Esophagus squamous epithelium (tissue), 5 donors: ENCODE measurements at regions not wholly inside any gene's neighbourhood (a gene's known extent, or its start where the extent isn't known, plus 50 kb on each side); places are given as distances from the start of the nearest gene placed in this dataset.

Experiments used
- DNase-seq: peaks from one replicate; lab custom pipeline; 2025; lab: John Stamatoyannopoulos, UW
- H3K27ac ChIP-seq, 4 donors: fragments of 200-600 bp; sonication (generic); one replicate each; pipeline ENCODE4 v1.5.1; 2016 to 2019; ENCODE audit warnings: mild to moderate bottlenecking in 1 of 4
- H3K27me3 ChIP-seq, 4 donors: fragments of 200-600 bp; sonication (generic); 1 replicate in 3 of 4; 2 replicates in 1 of 4; pipeline versions ENCODE4 v1.5.1 to v1.6.0; 2017 to 2021; ENCODE audit warnings: antibody characterized with exemption in 1 of 4
- H3K36me3 ChIP-seq, 3 donors: fragments of 200-600 bp; sonication (generic); one replicate each; pipeline ENCODE4 v1.5.1; 2016 to 2019
- H3K4me1 ChIP-seq, 3 donors: fragments of 200-600 bp; sonication (generic); one replicate each; pipeline ENCODE4 v1.5.1; 2017 to 2019
- H3K4me3 ChIP-seq, 4 donors: fragments of 200-600 bp; sonication (generic); 1 replicate in 3 of 4; 2 replicates in 1 of 4; pipeline ENCODE4 v1.5.1; 2016 to 2019; ENCODE audit warnings: mild to moderate bottlenecking in 2 of 4, moderate library complexity in 1 of 4
- H3K9me3 ChIP-seq, 3 donors: fragments of 200-600 bp; sonication (generic); one replicate each; pipeline ENCODE4 v1.5.1; 2016 to 2019
- POLR2A ChIP-seq, 4 donors: fragments of 450-650 bp; IDR thresholded peaks; one replicate each; pipeline ENCODE4 v1.6.1; 2017; ENCODE audit warnings: antibody characterized with exemption in 4 of 4, mild to moderate bottlenecking in 4 of 4, moderate library complexity in 3 of 4
- WGBS, 2 donors: methylation state at CpG; one replicate each; pipeline ENCODE4 v1.1.5; 2018; 5-methylcytosine and 5-hydroxymethylcytosine counted together
- intact Hi-C: fragments of 100-400 bp; cut with DNase I; formaldehyde crosslinking; loops from one replicate; pipeline ENCODE4 v1.15.0; 2022
- TF ChIP-seq, protein P1 (sequence below), 6 experiments: fragments of 450-650 bp in 4 of 6; fragments of 200-600 bp in 2 of 6; sonication (generic) in 2 of 6; IDR thresholded peaks; one replicate each; pipeline ENCODE4 v1.5.1; 2016 to 2019; ENCODE audit warnings: antibody characterized with exemption in 6 of 6, mild to moderate bottlenecking in 4 of 6, moderate library complexity in 4 of 6
- donor health status: DM: yes; HTN: yes; CAD: no.

DNA sequence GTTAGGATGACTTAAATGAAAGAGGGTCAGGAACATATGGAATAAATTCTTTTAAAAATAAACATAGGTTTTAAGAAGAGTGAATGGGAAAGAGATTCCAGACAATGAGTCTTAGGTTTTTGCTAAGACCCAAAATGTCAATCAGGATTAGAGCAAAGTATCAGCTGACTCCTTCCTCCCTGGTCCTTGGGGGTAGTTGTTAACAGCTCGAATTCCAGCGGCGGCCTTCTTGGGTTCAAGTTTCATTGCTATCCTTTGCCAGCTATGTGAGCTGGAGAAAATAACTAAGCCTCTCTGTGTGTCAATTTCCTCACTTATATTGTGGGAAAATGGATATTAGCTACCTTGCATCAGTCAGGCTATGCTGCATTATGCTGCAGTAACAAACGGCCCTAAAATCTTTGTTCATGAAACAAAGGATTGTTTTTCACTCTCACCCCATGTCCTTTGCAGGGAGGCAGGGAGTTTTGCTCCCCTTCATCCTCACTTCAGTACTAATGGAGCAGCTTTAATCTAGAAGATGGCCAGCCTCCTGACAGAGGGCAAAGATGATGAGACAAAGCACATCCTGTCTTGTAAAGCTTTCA, 83.8 kb upstream of the RFLNA start:
- TF ChIP-seq, protein P1, sequence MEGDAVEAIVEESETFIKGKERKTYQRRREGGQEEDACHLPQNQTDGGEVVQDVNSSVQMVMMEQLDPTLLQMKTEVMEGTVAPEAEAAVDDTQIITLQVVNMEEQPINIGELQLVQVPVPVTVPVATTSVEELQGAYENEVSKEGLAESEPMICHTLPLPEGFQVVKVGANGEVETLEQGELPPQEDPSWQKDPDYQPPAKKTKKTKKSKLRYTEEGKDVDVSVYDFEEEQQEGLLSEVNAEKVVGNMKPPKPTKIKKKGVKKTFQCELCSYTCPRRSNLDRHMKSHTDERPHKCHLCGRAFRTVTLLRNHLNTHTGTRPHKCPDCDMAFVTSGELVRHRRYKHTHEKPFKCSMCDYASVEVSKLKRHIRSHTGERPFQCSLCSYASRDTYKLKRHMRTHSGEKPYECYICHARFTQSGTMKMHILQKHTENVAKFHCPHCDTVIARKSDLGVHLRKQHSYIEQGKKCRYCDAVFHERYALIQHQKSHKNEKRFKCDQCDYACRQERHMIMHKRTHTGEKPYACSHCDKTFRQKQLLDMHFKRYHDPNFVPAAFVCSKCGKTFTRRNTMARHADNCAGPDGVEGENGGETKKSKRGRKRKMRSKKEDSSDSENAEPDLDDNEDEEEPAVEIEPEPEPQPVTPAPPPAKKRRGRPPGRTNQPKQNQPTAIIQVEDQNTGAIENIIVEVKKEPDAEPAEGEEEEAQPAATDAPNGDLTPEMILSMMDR (IDR thresholded peaks at IDR 0.05), result no peak
- no peak for TF ChIP-seq POLR2A (IDR thresholded peaks at IDR 0.05)
- H3K27ac ChIP-seq, result no peak overlapping the region
- H3K9me3 ChIP-seq, result peaks cover 0 to 20% (median 9%) of the 10 kb centered on the region in 3 donors
- no peaks in the 10 kb centered on the region for H3K4me1 ChIP-seq
- no peak for DNase-seq
- 84 to 85% methylated on average over 4 of the region's 4 CpGs for WGBS, 2 donors
- peaks cover 0 to 29% (median 0%) of the 10 kb centered on the region in 4 donors for H3K27me3 ChIP-seq
- intact Hi-C loops, result no loop called here
- no peaks in the 10 kb centered on the region for H3K36me3 ChIP-seq
- no peak overlapping the region for H3K4me3 ChIP-seq

DNA sequence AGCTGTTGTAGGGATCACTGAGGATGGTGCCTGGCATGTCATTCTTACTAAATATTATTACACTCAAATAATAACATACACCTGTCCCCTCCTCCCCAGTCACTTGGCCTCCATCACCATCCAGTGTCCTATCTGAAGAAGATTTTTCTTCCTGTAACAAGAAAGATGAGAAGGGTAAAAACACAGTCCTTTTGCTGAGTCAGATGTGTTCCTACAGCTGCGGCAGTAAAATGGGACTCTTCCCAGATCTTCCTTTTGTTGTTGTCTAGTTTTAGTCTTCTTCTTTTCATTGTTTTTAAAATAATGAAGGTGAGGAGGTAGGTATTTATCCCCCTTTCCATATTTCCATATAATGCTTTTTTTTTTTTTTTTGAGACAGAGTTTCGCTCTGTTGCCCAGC, 83.1 kb upstream of the RFLNA start:
- intact Hi-C loops, result no loop called here
- H3K9me3 ChIP-seq, result peaks cover 0 to 20% (median 9%) of the 10 kb centered on the region in 3 donors
- H3K27me3 ChIP-seq, result peaks cover 0 to 34% (median 0%) of the 10 kb centered on the region in 4 donors
- 97 to 100% methylated on average over 2 of the region's 2 CpGs for WGBS, 2 donors
- no peak for TF ChIP-seq POLR2A (IDR thresholded peaks at IDR 0.05)
- H3K27ac ChIP-seq, result no peak overlapping the region
- no peaks in the 10 kb centered on the region for H3K4me1 ChIP-seq
- H3K36me3 ChIP-seq, result no peaks in the 10 kb centered on the region
- H3K4me3 ChIP-seq, result no peak overlapping the region
- no peak for DNase-seq

DNA sequence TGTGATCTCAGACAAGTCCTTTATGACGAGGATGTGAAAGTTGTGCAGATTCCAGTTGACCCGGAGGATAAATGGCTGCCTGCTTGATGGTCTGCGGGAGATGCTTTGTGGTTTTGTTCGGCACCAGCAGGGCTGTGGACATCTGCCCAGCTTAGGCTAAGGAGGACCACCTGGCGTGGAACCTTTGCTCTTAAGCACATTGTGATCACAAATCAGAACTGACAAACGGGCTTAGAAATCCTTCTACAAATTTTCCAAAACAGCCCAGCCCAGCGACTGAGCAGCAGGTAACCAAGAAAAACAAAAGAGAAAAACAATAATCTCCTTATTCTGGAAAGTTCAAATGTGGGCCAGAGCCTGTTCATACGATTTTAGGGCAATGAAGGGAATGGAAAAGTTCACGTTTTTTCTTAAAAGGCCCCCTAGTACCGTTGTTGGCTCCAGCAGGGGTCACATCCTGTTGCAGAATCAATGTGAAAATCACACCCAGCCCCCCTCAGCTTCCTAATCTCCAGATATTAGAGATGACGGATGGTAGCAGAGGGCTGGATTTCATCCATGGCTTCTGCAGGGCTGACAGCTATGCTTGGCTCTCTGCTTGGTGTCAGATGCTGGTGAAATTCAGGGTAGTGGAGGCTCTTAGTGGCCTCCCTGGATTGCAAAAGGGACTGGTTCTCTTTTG, 81.1 kb upstream of the RFLNA start:
- intact Hi-C loops, result no loop called here
- Histone ChIP-seq H3K4me3 (no peak overlapping the region), H3K27ac (no peak overlapping the region), H3K27me3 (peaks cover 0 to 33% (median 0%) of the 10 kb centered on the region in 4 donors), H3K9me3 (peaks cover 0 to 20% (median 9%) of the 10 kb centered on the region in 3 donors), H3K36me3 (no peaks in the 10 kb centered on the region), H3K4me1 (peaks cover 0 to 7% (median 0%) of the 10 kb centered on the region in 3 donors)
- TF ChIP-seq POLR2A (IDR thresholded peaks at IDR 0.05), result no peak
- TF ChIP-seq, protein P1 (IDR thresholded peaks at IDR 0.05), result no peak
- DNase-seq, result no peak
- WGBS, 2 donors, result 46 to 50% methylated on average over 8 to 11 of the region's 11 CpGs

DNA sequence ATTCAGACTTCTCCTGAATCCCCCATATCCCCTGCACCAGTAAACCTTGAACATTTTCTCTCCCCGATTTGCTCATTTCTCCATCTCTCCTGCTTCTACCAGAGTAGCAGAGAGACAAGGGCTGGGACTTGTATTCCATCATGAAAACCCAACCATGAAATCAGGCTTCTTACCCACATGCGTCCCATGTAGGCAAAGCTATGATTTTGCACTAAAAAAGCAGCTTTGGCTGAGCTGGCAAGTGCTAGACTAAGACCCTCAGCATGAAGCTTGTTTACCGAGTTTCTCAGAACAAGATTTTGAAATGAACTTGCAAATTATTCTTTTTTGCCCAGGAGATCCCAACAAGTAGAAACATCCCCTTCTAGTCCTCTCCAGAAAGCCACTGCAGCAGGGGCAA, 80.3 kb upstream of the RFLNA start:
- peaks cover 0 to 20% (median 9%) of the 10 kb centered on the region in 3 donors for H3K9me3 ChIP-seq
- H3K27ac ChIP-seq, result no peak overlapping the region
- TF ChIP-seq, protein P1 (IDR thresholded peaks at IDR 0.05), result no peak
- no peak for TF ChIP-seq POLR2A (IDR thresholded peaks at IDR 0.05)
- H3K27me3 ChIP-seq, result peaks cover 0 to 35% (median 0%) of the 10 kb centered on the region in 4 donors
- H3K4me1 ChIP-seq, result peaks cover 0 to 7% (median 0%) of the 10 kb centered on the region in 3 donors
- 89 to 98% methylated on average over 3 of the region's 3 CpGs for WGBS, 2 donors
- no peaks in the 10 kb centered on the region for H3K36me3 ChIP-seq
- DNase-seq, result no peak
- H3K4me3 ChIP-seq, result no peak overlapping the region
- intact Hi-C loops, result no loop called here

DNA sequence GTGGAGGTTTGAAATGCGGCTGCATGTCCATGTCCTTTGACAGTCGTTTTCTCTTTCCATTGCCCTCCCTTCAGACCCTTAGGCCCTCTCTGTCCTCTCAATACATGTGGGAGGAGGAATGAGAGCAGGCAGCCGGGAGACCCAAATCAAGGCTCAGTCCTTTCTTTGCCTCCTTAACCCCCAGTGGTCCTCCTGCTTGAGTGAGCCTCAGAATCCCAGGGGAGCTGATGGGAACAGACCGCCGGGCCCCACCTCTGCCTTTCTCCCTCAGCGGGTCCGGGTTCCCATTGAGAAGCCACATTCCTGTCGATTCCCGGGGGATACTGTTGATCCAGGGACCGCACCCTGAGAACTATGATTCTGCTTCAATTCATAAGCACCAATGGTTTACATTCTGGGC, 77.9 kb upstream of the RFLNA start:
- Histone ChIP-seq H3K27me3 (peaks cover 0 to 47% (median 0%) of the 10 kb centered on the region in 4 donors), H3K4me1 (peaks cover 0 to 7% (median 0%) of the 10 kb centered on the region in 3 donors), H3K9me3 (peaks cover 0 to 27% (median 15%) of the 10 kb centered on the region in 3 donors), H3K36me3 (no peaks in the 10 kb centered on the region), H3K4me3 (no peak overlapping the region), H3K27ac (no peak overlapping the region)
- no peak for DNase-seq
- 82 to 85% methylated on average over 9 to 10 of the region's 10 CpGs for whole genome bisulfite sequencing, 2 donors
- intact Hi-C loops, result no loop called here
- TF ChIP-seq, protein P1 (IDR thresholded peaks at IDR 0.05), result no peak
